HG02938 (cell line): ENCODE measurements at regions not wholly inside any gene's neighbourhood (a gene's known extent, or its start where the extent isn't known, plus 50 kb on each side); places are given as distances from the start of the nearest gene placed in this dataset.
"Not testable (repeated sequence)": the region's sequence is repeated elsewhere in the genome, so short reads cannot be mapped to it uniquely, and the experiment has no call there.

Experiments used
- ATAC-seq: cut with Tn5 transposase; IDR thresholded peaks from one replicate; pipeline ENCODE4 v1.9.1; 2021; ENCODE audit warnings: mild to moderate bottlenecking, moderate library complexity; ENCODE audit not compliant: unreplicated experiment

- no peak for ATAC-seq
These were observed 766.7 kb downstream of the GBE1 start for GRCh38 chr3:80994767-80995166.

- ATAC-seq: no peak
These were observed 767.3 kb downstream of the GBE1 start for GRCh38 chr3:80994085-80994665.

GRCh38 chr3:80993241-80993945 lies 768.1 kb downstream of the GBE1 start:
- ATAC-seq: peak; percentile 79

GRCh38 chr3:80983753-80984152 lies 777.7 kb downstream of the GBE1 start:
- no peak for ATAC-seq

- ATAC-seq: no peak
These were observed 783.1 kb downstream of the GBE1 start for GRCh38 chr3:80978216-80978969.

GRCh38 chr3:80970292-80970691 lies 791.2 kb downstream of the GBE1 start:
- ATAC-seq: no peak

GRCh38 chr3:80929576-80929975 lies 831.9 kb downstream of the GBE1 start:
- ATAC-seq: no peak

- no peak for ATAC-seq
These were observed 846.6 kb downstream of the GBE1 start for GRCh38 chr3:80914854-80915253.

- ATAC-seq: no peak
These were observed 863.2 kb downstream of the GBE1 start for GRCh38 chr3:80898211-80898610.

- not testable (repeated sequence) for ATAC-seq
These were observed 864.4 kb downstream of the GBE1 start for GRCh38 chr3:80897005-80897404.

- no peak for ATAC-seq
These were observed 870.9 kb downstream of the GBE1 start for GRCh38 chr3:80890571-80890970.

- ATAC-seq: no peak
These were observed 871.9 kb downstream of the GBE1 start for GRCh38 chr3:80889535-80889934.

GRCh38 chr3:80870476-80871041 lies 890.9 kb downstream of the GBE1 start:
- ATAC-seq: no peak

GRCh38 chr3:80855482-80855881 lies 906.0 kb downstream of the GBE1 start:
- ATAC-seq: no peak

GRCh38 chr3:80836395-80836794 lies 925.0 kb downstream of the GBE1 start:
- no peak for ATAC-seq

GRCh38 chr3:80807577-80807976 lies 953.9 kb downstream of the GBE1 start:
- no peak for ATAC-seq

GRCh38 chr3:80806673-80807072 lies 954.8 kb downstream of the GBE1 start:
- no peak for ATAC-seq

- no peak for ATAC-seq
These were observed 972.5 kb downstream of the GBE1 start for GRCh38 chr3:80788914-80789313.

- no peak for ATAC-seq
These were observed 975.6 kb downstream of the GBE1 start for GRCh38 chr3:80785875-80786274.

GRCh38 chr3:80785475-80785874 lies 976.0 kb downstream of the GBE1 start:
- no peak for ATAC-seq

GRCh38 chr3:80771085-80771484 lies 990.4 kb downstream of the GBE1 start:
- ATAC-seq: no peak
